HepG2 (cell line): ENCODE measurements at regions not wholly inside any gene's neighbourhood (a gene's known extent, or its start where the extent isn't known, plus 50 kb on each side); places are given as distances from the start of the nearest gene placed in this dataset.

ENCODE experiments used
- ATAC-seq: fragments of 200-7000 bp; cut with Tn5 transposase; 3 replicates; pipeline ENCODE4 v1.9.1; 2020; ENCODE audit warnings: mild to moderate bottlenecking, moderate library complexity
- BruUV-seq: library from RNA; stranded (reverse); fragments of 400-500 nt; replicated peaks from 2 replicates; lab custom pipeline; 2021; lab: Mats Ljungman, UMichigan
- CTCF ChIA-PET: fragments of 300-600 bp; formaldehyde crosslinking; extraction: SDS; loops from one replicate; lab custom pipeline; 2021; ENCODE audit warnings: low total read pairs, inconsistent platforms, low intra/inter-chr PET ratio; lab: Yijun Ruan, JAX
- POLR2A ChIA-PET: fragments of 350-600 bp; sonication (Branson Sonifier 250); formaldehyde crosslinking; loops from one replicate; lab custom pipeline; 2020; ENCODE audit warnings: antibody characterized with exemption, inconsistent platforms; lab: Yijun Ruan, JAX
- DNase-seq: peaks from one replicate; pipeline ENCODE4 v3.0.0-alpha.2; 2015; ENCODE audit warnings: low spot score
- FAIRE-seq: peaks from 3 replicates; lab custom pipeline; 2011; peaks lifted over from hg19 to GRCh38; lab: Jason Lieb, UNC
- H2AFZ ChIP-seq: one replicate; pipeline ENCODE4 v1.6.1; 2011; ENCODE audit warnings: low read length, inconsistent platforms
- H3K27ac ChIP-seq: fragments of 300-600 bp; 3 replicates; pipeline ENCODE4 v1.8.0; 2011; ENCODE audit warnings: mixed run types, mild to moderate bottlenecking, mixed read lengths, low read length, inconsistent platforms; ENCODE audit not compliant: insufficient read depth; ENCODE audit errors: extremely low read length
- H3K27me3 ChIP-seq, 2 experiments: fragments of 200-600 bp in 1 of 2; 2 replicates in 1 of 2; 3 replicates in 1 of 2; pipeline versions ENCODE4 v1.6.0 to v1.8.0; 2011; ENCODE audit warnings: low read length in 2 of 2, mild to moderate bottlenecking in 2 of 2, moderate library complexity in 2 of 2, inconsistent platforms in 1 of 2; ENCODE audit not compliant: insufficient read depth in 2 of 2, control insufficient read depth in 1 of 2
- H3K36me3 ChIP-seq, 2 experiments: fragments of 200-600 bp in 1 of 2; replicated peaks in 1 of 2; 2 replicates in 1 of 2; 3 replicates in 1 of 2; pipeline versions ENCODE4 v1.5.1 to v1.8.0; 2011; ENCODE audit warnings: low read length in 2 of 2, inconsistent platforms in 1 of 2; ENCODE audit not compliant: insufficient read depth in 2 of 2, control insufficient read depth in 1 of 2
- H3K4me1 ChIP-seq: 2 replicates; pipeline ENCODE4 v1.5.1; 2012; ENCODE audit warnings: low read length, inconsistent platforms; ENCODE audit not compliant: insufficient read depth
- H3K4me2 ChIP-seq: 2 replicates; pipeline ENCODE4 v1.6.0; 2011; ENCODE audit warnings: low read depth, low read length, inconsistent platforms
- H3K4me3 ChIP-seq, 3 experiments: fragments of 200-600 bp in 1 of 3; sonication (generic), shearing (Covaris generic) in 1 of 3; replicated peaks in 1 of 3; 2 replicates each; pipeline ENCODE4 v1.5.1; 2011 to 2016; ENCODE audit warnings: low read length in 3 of 3, inconsistent platforms in 2 of 3, low read depth in 2 of 3, mild to moderate bottlenecking in 2 of 3, control low read depth in 1 of 3, mixed read lengths in 1 of 3; ENCODE audit not compliant: insufficient read depth in 1 of 3
- H3K79me2 ChIP-seq: one replicate; pipeline ENCODE4 v1.6.1; 2011; ENCODE audit warnings: low read length, inconsistent platforms; ENCODE audit not compliant: insufficient read depth
- H3K9ac ChIP-seq: 2 replicates; pipeline ENCODE4 v1.6.0; 2011; ENCODE audit warnings: mild to moderate bottlenecking, low read depth, low read length, inconsistent platforms; ENCODE audit not compliant: insufficient read depth
- H3K9me3 ChIP-seq: 2 replicates; pipeline ENCODE4 v1.5.1; 2012; ENCODE audit warnings: mild to moderate bottlenecking, low read length
- H4K20me1 ChIP-seq: 2 replicates; pipeline ENCODE4 v1.6.0; 2011; ENCODE audit warnings: inconsistent platforms, mild to moderate bottlenecking, low read length, moderate library complexity; ENCODE audit not compliant: insufficient read depth
- BORCS8-MEF2B ChIP-seq: sonication (generic); formaldehyde crosslinking; IDR thresholded peaks from 2 replicates; pipeline ENCODE4 v1.8.0; 2022; ENCODE audit warnings: mild to moderate bottlenecking, missing genetic modification reagents
- E2F1 ChIP-seq: sonication (generic); formaldehyde crosslinking; IDR thresholded peaks from 2 replicates; pipeline ENCODE4 v1.5.0; 2020; ENCODE audit warnings: missing genetic modification reagents
- HIC2 ChIP-seq: sonication (generic); formaldehyde crosslinking; IDR thresholded peaks from 2 replicates; pipeline ENCODE4 v1.9.0; 2022; ENCODE audit warnings: low read depth, missing genetic modification reagents
- NCOR1 ChIP-seq: fragments of 200-600 bp; sonication (generic); IDR thresholded peaks from 2 replicates; pipeline ENCODE4 v1.7.0; 2017; ENCODE audit warnings: antibody characterized with exemption, low read length, borderline replicate concordance
- PLRG1 ChIP-seq: fragments of 450-650 bp; conservative IDR thresholded peaks from 2 replicates; pipeline ENCODE4 v1.6.1; 2016
- TFDP2 ChIP-seq: sonication (generic); formaldehyde crosslinking; IDR thresholded peaks from 2 replicates; pipeline ENCODE4 v1.4.0; 2020; ENCODE audit warnings: missing genetic modification reagents
- ZFP82 ChIP-seq: sonication (generic); formaldehyde crosslinking; IDR thresholded peaks from 2 replicates; pipeline ENCODE4 v1.5.1; 2020; ENCODE audit warnings: mild to moderate bottlenecking, missing genetic modification reagents, borderline replicate concordance
- ZMYM2 ChIP-seq: sonication (generic); formaldehyde crosslinking; IDR thresholded peaks from 2 replicates; pipeline ENCODE4 v1.8.0; 2022; ENCODE audit warnings: mild to moderate bottlenecking, missing genetic modification reagents
- ZNF569 ChIP-seq: sonication (generic); formaldehyde crosslinking; IDR thresholded peaks from 2 replicates; pipeline ENCODE4 v1.5.0; 2020; ENCODE audit warnings: mild to moderate bottlenecking, missing genetic modification reagents, moderate library complexity, borderline replicate concordance
- ZNF644 ChIP-seq: IDR thresholded peaks from 2 replicates; pipeline ENCODE4 v1.6.1; 2016; ENCODE audit warnings: low read depth
- ZNF740 ChIP-seq: sonication (generic); formaldehyde crosslinking; IDR thresholded peaks from 2 replicates; pipeline ENCODE4 v1.4.0; 2020; ENCODE audit warnings: missing genetic modification reagents
- WGBS: methylation state at CpG from one replicate; pipeline ENCODE4 v1.1.6; 2017; ENCODE audit warnings: low lambda C conversion rate; 5-methylcytosine and 5-hydroxymethylcytosine counted together
- in situ Hi-C: cut with HindIII; loops from 2 replicates; pipeline ENCODE4 v1.10.0; 2017; ENCODE audit warnings: low pct_unique_long_range_greater_than_20kb; ENCODE audit not compliant: extremely low pct_ligation_motif_present
- intact Hi-C: fragments of 100-400 bp; cut with micrococcal nuclease; formaldehyde crosslinking; loops from one replicate; pipeline ENCODE4 v1.10.0; 2022; ENCODE audit not compliant: unreplicated experiment

- Histone ChIP-seq H3K4me1 (no peaks in the 10 kb centered on the region), H3K27me3 (no peaks in the 10 kb centered on the region), H3K4me2 (no peak overlapping the region), H3K9me3 (peaks cover 33% of the 10 kb centered on the region), H3K79me2 (no peaks in the 10 kb centered on the region), H3K9ac (no peak overlapping the region), H3K36me3 (no peaks in the 10 kb centered on the region), H4K20me1 (no peaks in the 10 kb centered on the region), H3K27ac (no peak overlapping the region), H3K4me3 (no peak overlapping the region), H2AFZ (no peak overlapping the region)
- ChIA-PET CTCF (no interaction called here), POLR2A (no interaction called here)
- FAIRE-seq (no peak), ATAC-seq (no peak), DNase-seq (no peak)
- no TSS peak for BruUV-seq
- 8% methylated on average over 4 of the region's 4 CpGs for WGBS
- in situ Hi-C loops = no loop called here
- TF ChIP-seq HIC2 = no peak
- no peak for TF ChIP-seq ZNF569 (CRISPR knock-in tag)
- no peak for TF ChIP-seq ZNF740 (CRISPR knock-in tag)
- TF ChIP-seq E2F1 (CRISPR knock-in tag) = no peak
- TF ChIP-seq ZMYM2 (CRISPR knock-in tag) = no peak
- TF ChIP-seq TFDP2 (CRISPR knock-in tag) = no peak
- no peak for TF ChIP-seq BORCS8-MEF2B (CRISPR knock-in tag)
- no peak for TF ChIP-seq ZNF644 (CRISPR knock-in tag)
- no peak for TF ChIP-seq PLRG1
- no peak for TF ChIP-seq NCOR1
- no peak for TF ChIP-seq ZFP82 (CRISPR knock-in tag)
- intact Hi-C loops = no loop called here
Observed at GRCh38 chr4:11297201-11297600, 131.5 kb downstream of the HS3ST1 start.
